Brain microvascular endothelial cell (primary cell): ENCODE measurements at regions not wholly inside any gene's neighbourhood (a gene's known extent, or its start where the extent isn't known, plus 50 kb on each side); places are given as distances from the start of the nearest gene placed in this dataset.
"Not testable (repeated sequence)": the region's sequence is repeated elsewhere in the genome, so short reads cannot be mapped to it uniquely, and the experiment has no call there.

Experiments
- DNase-seq: peaks from one replicate; pipeline ENCODE4 v3.0.0-alpha.2; 2020
- H3K27ac ChIP-seq: fragments of 250-450 bp; sonication (Bioruptor Pico); 2 replicates; pipeline ENCODE4 v1.5.1; 2020; ENCODE audit warnings: mild to moderate bottlenecking, moderate library complexity
- H3K27me3 ChIP-seq: fragments of 250-450 bp; sonication (Bioruptor Pico); replicated peaks from 2 replicates; pipeline ENCODE4 v1.5.1; 2020; ENCODE audit warnings: mild to moderate bottlenecking
- H3K36me3 ChIP-seq: fragments of 250-450 bp; sonication (Bioruptor Pico); replicated peaks from 2 replicates; pipeline ENCODE4 v1.5.1; 2020; ENCODE audit warnings: mild to moderate bottlenecking
- H3K4me3 ChIP-seq: 2 replicates; pipeline ENCODE4 v1.5.1; 2011; ENCODE audit warnings: low read depth, mild to moderate bottlenecking, control low read depth, low read length, moderate library complexity
- in situ Hi-C: cut with HindIII; loops from 2 replicates; pipeline ENCODE4 v1.10.0; 2017; ENCODE audit warnings: low sequenced_read_pairs, low pct_ligation_motif_present
- TF ChIP-seq, protein P1 (sequence below): IDR thresholded peaks from 2 replicates; pipeline ENCODE4 v1.5.1; 2011; ENCODE audit warnings: low read depth, mild to moderate bottlenecking, moderate library complexity, low read length, control low read depth, inconsistent platforms; ENCODE audit errors: missing control alignments

DNA sequence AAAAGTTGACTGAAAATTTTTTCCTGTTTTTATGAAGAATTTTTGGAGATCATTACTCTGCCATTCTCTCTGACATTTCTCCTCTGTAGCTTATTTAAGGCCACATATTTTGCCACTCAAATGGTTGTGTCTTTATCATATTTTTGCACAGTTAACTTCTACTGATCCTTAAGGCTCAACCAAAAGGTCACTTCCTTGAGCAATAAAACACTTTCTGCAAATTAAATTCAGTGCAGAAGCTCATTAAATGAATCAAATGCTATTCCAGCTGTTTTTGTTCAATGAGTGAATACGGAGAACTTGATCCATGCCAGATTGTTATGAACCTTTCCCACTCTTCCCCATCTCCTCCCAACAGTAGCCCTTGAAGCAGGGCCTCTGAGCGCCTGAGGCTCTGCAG lies 93.8 kb upstream of the EPB41L4A start:
- Histone ChIP-seq H3K27ac (no peak overlapping the region), H3K4me3 (no peak overlapping the region), H3K27me3 (no peaks in the 10 kb centered on the region), H3K36me3 (no peaks in the 10 kb centered on the region)
- DNase-seq = no peak
- in situ Hi-C loops = no loop called here
- TF ChIP-seq, protein P1, sequence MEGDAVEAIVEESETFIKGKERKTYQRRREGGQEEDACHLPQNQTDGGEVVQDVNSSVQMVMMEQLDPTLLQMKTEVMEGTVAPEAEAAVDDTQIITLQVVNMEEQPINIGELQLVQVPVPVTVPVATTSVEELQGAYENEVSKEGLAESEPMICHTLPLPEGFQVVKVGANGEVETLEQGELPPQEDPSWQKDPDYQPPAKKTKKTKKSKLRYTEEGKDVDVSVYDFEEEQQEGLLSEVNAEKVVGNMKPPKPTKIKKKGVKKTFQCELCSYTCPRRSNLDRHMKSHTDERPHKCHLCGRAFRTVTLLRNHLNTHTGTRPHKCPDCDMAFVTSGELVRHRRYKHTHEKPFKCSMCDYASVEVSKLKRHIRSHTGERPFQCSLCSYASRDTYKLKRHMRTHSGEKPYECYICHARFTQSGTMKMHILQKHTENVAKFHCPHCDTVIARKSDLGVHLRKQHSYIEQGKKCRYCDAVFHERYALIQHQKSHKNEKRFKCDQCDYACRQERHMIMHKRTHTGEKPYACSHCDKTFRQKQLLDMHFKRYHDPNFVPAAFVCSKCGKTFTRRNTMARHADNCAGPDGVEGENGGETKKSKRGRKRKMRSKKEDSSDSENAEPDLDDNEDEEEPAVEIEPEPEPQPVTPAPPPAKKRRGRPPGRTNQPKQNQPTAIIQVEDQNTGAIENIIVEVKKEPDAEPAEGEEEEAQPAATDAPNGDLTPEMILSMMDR = no peak

DNA sequence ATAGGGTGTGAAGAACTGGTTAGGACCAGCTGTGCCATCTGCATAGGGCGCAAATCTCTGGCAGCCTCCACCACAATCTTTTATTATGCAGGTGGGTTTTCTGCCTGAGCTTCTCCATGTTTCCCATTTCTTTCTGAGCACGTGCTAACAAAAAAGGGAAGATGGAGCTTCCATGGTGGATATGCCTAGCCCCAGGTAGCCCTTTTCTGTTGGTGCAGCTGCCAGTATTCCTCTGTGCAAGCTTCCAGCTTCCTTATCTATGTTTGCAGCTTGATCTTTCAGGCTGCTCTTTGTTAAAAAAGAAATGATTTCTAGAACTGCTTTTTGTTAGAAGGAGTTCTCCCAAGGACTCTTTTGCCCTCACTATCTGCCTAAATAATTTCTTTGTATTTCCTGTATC lies 95.0 kb upstream of the EPB41L4A start:
- DNase-seq = no peak
- no peaks in the 10 kb centered on the region for H3K36me3 ChIP-seq
- TF ChIP-seq, protein P1 = no peak
- no peak overlapping the region for H3K27ac ChIP-seq
- no peak overlapping the region for H3K4me3 ChIP-seq
- in situ Hi-C loops = no loop called here
- H3K27me3 ChIP-seq = no peaks in the 10 kb centered on the region

DNA sequence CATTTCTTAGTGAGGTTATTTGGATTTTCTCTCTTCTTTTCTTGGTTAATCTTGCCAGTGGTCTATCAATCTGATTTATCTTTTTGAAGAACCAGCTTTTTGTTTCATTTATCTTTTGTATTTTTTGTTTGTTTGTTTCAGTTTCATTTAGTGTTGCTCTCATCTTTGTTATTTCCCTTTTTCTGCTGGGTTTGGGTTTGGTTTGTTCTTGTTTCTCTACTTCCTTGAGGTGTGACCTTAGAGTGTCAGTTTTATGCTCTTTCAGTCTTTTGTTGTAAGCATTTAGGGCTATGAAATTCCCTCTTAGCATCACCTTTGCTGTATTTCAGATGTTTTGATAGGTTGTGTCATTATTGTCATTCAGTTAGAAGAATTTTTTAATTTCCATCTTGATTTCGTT lies 101.4 kb upstream of the EPB41L4A start:
- DNase-seq, H3K27ac ChIP-seq, H3K36me3 ChIP-seq, H3K4me3 ChIP-seq, in situ Hi-C loops, H3K27me3 ChIP-seq: not testable (repeated sequence)

DNA sequence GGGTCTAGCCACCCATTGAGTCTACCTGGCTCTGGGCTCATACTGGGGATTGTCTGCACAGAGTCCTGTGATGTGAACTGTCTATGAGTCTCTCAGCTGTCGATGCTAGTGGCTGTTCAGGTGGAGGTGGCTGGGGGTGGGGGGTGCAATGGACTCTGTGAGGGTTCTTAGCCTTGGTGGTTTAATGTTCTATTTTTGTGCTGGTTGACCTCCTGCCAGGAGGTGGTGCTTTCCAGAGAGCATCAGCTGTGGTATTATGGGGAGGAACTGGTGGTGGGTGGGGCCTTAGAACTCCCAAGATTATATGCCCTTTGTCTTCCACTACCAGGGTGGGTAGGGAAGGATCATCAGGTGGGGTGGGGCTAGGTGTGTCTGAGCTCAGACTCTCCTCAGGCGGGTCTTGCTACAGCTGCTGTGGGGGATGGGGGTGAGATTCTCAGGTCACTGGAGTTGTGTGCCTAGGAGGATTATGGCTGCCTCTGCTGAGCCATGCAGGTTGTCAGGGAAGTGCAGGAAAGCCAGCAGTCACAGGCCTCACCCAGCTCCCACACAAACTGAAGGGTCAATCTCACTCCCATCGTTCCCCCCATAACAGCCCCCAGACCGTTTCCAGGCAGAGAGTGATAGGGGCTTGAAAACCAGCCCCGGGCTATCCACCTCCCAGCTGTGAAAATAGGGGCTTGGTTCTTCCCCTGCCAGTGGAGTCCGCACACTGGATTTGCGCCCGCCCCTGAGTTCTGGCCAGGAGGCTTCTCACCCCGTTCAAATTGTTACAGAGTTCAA lies 104.0 kb upstream of the EPB41L4A start:
- DNase-seq, H3K27ac ChIP-seq, in situ Hi-C loops, H3K4me3 ChIP-seq, H3K27me3 ChIP-seq, H3K36me3 ChIP-seq: not testable (repeated sequence)

DNA sequence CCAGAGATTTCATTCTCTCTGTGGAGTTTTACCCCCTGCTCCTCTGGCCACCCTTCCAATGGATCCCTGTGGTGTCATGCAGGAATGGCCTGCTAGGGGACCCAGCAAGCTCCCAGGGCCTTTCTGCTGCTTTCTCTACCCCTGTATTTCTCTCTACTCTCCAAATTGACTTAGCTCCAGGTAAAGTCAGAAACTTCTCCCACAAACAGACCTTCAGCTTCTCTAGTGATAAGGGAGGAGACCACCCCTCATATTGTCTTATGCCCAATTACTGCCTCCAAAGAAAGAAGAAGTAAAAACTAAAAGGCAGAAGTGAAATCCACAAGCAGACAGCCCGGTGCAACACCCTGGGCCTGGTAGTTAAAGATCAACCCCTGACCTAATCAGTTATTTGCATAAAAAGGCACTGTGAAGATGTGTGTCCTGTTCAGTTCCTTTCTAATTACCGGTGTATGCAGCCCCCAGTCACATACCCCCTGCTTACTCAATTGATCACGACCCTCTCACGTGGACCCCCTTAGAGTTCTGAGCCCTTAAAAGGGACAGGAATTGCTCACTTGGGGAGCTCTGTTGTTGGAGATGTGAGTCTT lies 104.7 kb upstream of the EPB41L4A start:
- H3K4me3 ChIP-seq, H3K36me3 ChIP-seq, H3K27me3 ChIP-seq, DNase-seq, H3K27ac ChIP-seq, in situ Hi-C loops: not testable (repeated sequence)

DNA sequence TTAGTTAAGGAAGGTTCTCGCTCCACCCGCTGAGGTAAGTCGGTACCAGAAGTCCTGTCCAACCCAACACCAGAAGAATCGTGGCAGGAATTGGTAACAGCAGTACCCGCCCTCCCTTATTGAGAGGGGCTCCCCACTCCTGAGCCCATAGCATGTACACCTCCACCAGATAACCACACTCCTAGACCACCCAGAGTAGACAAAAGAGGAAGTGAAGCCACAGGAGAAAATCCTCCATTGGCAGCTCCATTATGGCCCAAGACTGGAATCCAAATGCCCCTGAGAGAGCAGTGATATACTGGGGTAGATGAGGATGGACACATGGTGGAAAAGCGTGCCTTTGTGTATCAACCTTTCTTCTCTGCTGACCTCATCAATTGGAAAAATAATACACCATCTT lies 106.1 kb upstream of the EPB41L4A start:
- no peak overlapping the region for H3K27ac ChIP-seq
- no peak for DNase-seq
- TF ChIP-seq, protein P1 = no peak
- in situ Hi-C loops = no loop called here
- H3K27me3 ChIP-seq = no peaks in the 10 kb centered on the region
- no peak overlapping the region for H3K4me3 ChIP-seq
- no peaks in the 10 kb centered on the region for H3K36me3 ChIP-seq

DNA sequence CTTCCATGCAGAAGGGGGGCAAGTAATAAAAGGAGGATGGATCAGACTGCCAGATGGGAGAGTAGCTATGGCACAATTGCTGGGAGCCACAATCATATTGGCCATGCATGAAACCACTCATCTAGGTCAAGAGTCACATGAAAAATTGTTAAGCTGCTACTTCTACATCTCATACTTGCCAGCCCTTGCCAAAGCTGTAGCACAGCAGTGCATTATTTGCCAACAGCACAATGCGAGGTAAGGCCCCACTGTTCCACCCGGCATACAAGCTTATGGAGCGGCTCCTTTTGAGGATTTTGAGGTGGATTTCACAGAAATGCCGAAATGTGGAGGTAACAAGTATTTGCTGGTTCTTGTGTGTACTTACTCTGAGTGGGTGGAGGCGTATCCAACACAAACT lies 109.9 kb upstream of the EPB41L4A start:
- TF ChIP-seq, protein P1 = no peak
- H3K27me3 ChIP-seq = no peaks in the 10 kb centered on the region

More for the DNA sequence above, 109.9 kb upstream of the EPB41L4A start:
- H3K4me3 ChIP-seq = no peak overlapping the region
- in situ Hi-C loops = no loop called here
- no peak overlapping the region for H3K27ac ChIP-seq
- DNase-seq = no peak
- H3K36me3 ChIP-seq = no peaks in the 10 kb centered on the region
